GM18858 (cell line): ENCODE measurements at regions not wholly inside any gene's neighbourhood (a gene's known extent, or its start where the extent isn't known, plus 50 kb on each side); places are given as distances from the start of the nearest gene placed in this dataset.

ENCODE experiments used
- ATAC-seq: cut with Tn5 transposase; IDR thresholded peaks from one replicate; pipeline ENCODE4 v1.9.1; 2021; ENCODE audit not compliant: unreplicated experiment

GRCh38 chr4:124903995-124904722 is 191.6 kb upstream of the ANKRD50 start:
- ATAC-seq: no peak

GRCh38 chr4:124902001-124902515 is 189.5 kb upstream of the ANKRD50 start:
- no peak for ATAC-seq

GRCh38 chr4:124899997-124900396 is 187.5 kb upstream of the ANKRD50 start:
- no peak for ATAC-seq

- ATAC-seq: no peak
These were observed 178.0 kb upstream of the ANKRD50 start for GRCh38 chr4:124890522-124890921.

- ATAC-seq: no peak
These were observed 175.2 kb upstream of the ANKRD50 start for GRCh38 chr4:124887739-124888138.

GRCh38 chr4:124884316-124884715 is 171.8 kb upstream of the ANKRD50 start:
- ATAC-seq: no peak

GRCh38 chr4:124883632-124884031 is 171.1 kb upstream of the ANKRD50 start:
- ATAC-seq: no peak

GRCh38 chr4:124879195-124879594 is 166.7 kb upstream of the ANKRD50 start:
- ATAC-seq: no peak

GRCh38 chr4:124874172-124874450 is 161.6 kb upstream of the ANKRD50 start:
- no peak for ATAC-seq

GRCh38 chr4:124873361-124874171 is 161.0 kb upstream of the ANKRD50 start:
- ATAC-seq: no peak

- no peak for ATAC-seq
These were observed 160.1 kb upstream of the ANKRD50 start for GRCh38 chr4:124872659-124873058.

- no peak for ATAC-seq
These were observed 157.5 kb upstream of the ANKRD50 start for GRCh38 chr4:124869961-124870495.

- ATAC-seq: no peak
These were observed 156.0 kb upstream of the ANKRD50 start for GRCh38 chr4:124868495-124868894.

- no peak for ATAC-seq
These were observed 155.0 kb upstream of the ANKRD50 start for GRCh38 chr4:124867536-124867935.

GRCh38 chr4:124866301-124866700 is 153.8 kb upstream of the ANKRD50 start:
- ATAC-seq: no peak

- no peak for ATAC-seq
These were observed 150.6 kb upstream of the ANKRD50 start for GRCh38 chr4:124863040-124863545.

GRCh38 chr4:124862261-124862660 is 149.7 kb upstream of the ANKRD50 start:
- ATAC-seq: no peak

- no peak for ATAC-seq
These were observed 149.2 kb upstream of the ANKRD50 start for GRCh38 chr4:124861761-124862160.

- ATAC-seq: peak; percentile 90
These were observed 142.4 kb upstream of the ANKRD50 start for GRCh38 chr4:124854968-124855367.

GRCh38 chr4:124851741-124852140 is 139.2 kb upstream of the ANKRD50 start:
- no peak for ATAC-seq

- no peak for ATAC-seq
These were observed 133.8 kb upstream of the ANKRD50 start for GRCh38 chr4:124846306-124846705.
